A673 (cell line): ENCODE measurements at regions not wholly inside any gene's neighbourhood (a gene's known extent, or its start where the extent isn't known, plus 50 kb on each side); places are given as distances from the start of the nearest gene placed in this dataset.

Source experiments
- BruUV-seq: library from RNA; stranded (reverse); fragments of 400-500 nt; replicated peaks from 2 replicates; lab custom pipeline; 2021; lab: Mats Ljungman, UMichigan
- CTCF ChIA-PET: fragments of 300-600 bp; sonication (Branson Sonifier 250); formaldehyde crosslinking; loops from one replicate; lab custom pipeline; 2022; ENCODE audit warnings: antibody characterized with exemption; lab: Charles Lee
- POLR2A ChIA-PET: fragments of 300-600 bp; sonication (Branson Sonifier 250); formaldehyde crosslinking; loops from one replicate; lab custom pipeline; 2022; ENCODE audit warnings: antibody characterized with exemption; ENCODE audit not compliant: low non-redundant PET; lab: Charles Lee
- DNase-seq: peaks from one replicate; pipeline ENCODE4 v3.0.0-alpha.2; 2015; ENCODE audit warnings: low spot score
- H3K27ac ChIP-seq: fragments of 200-600 bp; sonication (generic); 2 replicates; pipeline ENCODE4 v1.5.1; 2016; ENCODE audit warnings: mixed run types, low read depth, mild to moderate bottlenecking, mixed read lengths, antibody characterized with exemption, low read length; ENCODE audit not compliant: poor library complexity, severe bottlenecking
- H3K27me3 ChIP-seq: fragments of 200-600 bp; sonication (generic); replicated peaks from 2 replicates; pipeline ENCODE4 v1.6.1; 2017; ENCODE audit warnings: mixed run types, low read depth, mild to moderate bottlenecking, mixed read lengths, antibody characterized with exemption, low read length; ENCODE audit not compliant: insufficient read depth, poor library complexity
- H3K36me3 ChIP-seq: fragments of 200-600 bp; sonication (generic); 2 replicates; pipeline ENCODE4 v1.6.1; 2016; ENCODE audit warnings: mixed run types, mild to moderate bottlenecking, mixed read lengths, antibody characterized with exemption, low read length; ENCODE audit not compliant: insufficient read depth, poor library complexity, severe bottlenecking
- H3K4me1 ChIP-seq: fragments of 200-600 bp; sonication (generic); 2 replicates; pipeline ENCODE4 v1.6.1; 2017; ENCODE audit warnings: mixed run types, mild to moderate bottlenecking, mixed read lengths, antibody characterized with exemption, low read length; ENCODE audit not compliant: insufficient read depth, poor library complexity, severe bottlenecking
- H3K4me3 ChIP-seq: fragments of 200-600 bp; sonication (generic); 2 replicates; pipeline ENCODE4 v1.5.1; 2016; ENCODE audit warnings: low read depth, mixed run types, mild to moderate bottlenecking, mixed read lengths, low read length; ENCODE audit not compliant: poor library complexity, severe bottlenecking
- H3K9me3 ChIP-seq: fragments of 200-600 bp; sonication (generic); 2 replicates; pipeline ENCODE4 v1.6.1; 2016; ENCODE audit warnings: mixed run types, low read depth, mild to moderate bottlenecking, mixed read lengths, antibody characterized with exemption, low read length; ENCODE audit not compliant: poor library complexity, severe bottlenecking
- CTCF ChIP-seq: fragments of 300-800, 200-600 bp; sonication (generic); conservative IDR thresholded peaks from 2 replicates; pipeline ENCODE4 v1.5.1; 2017; ENCODE audit warnings: low read depth, mild to moderate bottlenecking, antibody characterized with exemption, low read length, moderate library complexity, mixed read lengths
- EZH2 ChIP-seq: fragments of 200-600 bp; sonication (generic); IDR thresholded peaks from 2 replicates; pipeline ENCODE4 v1.6.1; 2017; ENCODE audit warnings: borderline replicate concordance, low read depth, mild to moderate bottlenecking, mixed read lengths, antibody characterized with exemption, low read length; ENCODE audit not compliant: poor library complexity, severe bottlenecking
- intact Hi-C: fragments of 100-400 bp; cut with micrococcal nuclease; formaldehyde crosslinking; loops from one replicate; pipeline ENCODE4 v1.10.0; 2022; ENCODE audit not compliant: unreplicated experiment

- BruUV-seq: no TSS peak
- CTCF ChIA-PET: no interaction called here
- POLR2A ChIA-PET: no interaction called here
These were observed 96.5 kb upstream of the CELF4 start for GRCh38 chr18:37662099-37662498.

GRCh38 chr18:37661478-37661877 lies 95.9 kb upstream of the CELF4 start:
- Histone ChIP-seq H3K36me3 (no peaks in the 10 kb centered on the region), H3K4me3 (no peak overlapping the region), H3K27me3 (no peaks in the 10 kb centered on the region), H3K9me3 (no peaks in the 10 kb centered on the region), H3K4me1 (no peaks in the 10 kb centered on the region), H3K27ac (no peak overlapping the region)
- DNase-seq: no peak
- TF ChIP-seq CTCF (no peak), EZH2 (no peak)
- POLR2A ChIA-PET: interaction anchor here (0.6 kb wide), 1 partner anchor 1420 kb away, joined by 3 read pairs; no protein-coding TSS in a partner anchor
- intact Hi-C loops: no loop called here
- CTCF ChIA-PET: no interaction called here
- no TSS peak for BruUV-seq

More at GRCh38 chr18:37662099-37662498, 96.5 kb upstream of the CELF4 start:
- intact Hi-C loops: no loop called here
- H3K36me3 ChIP-seq: no peaks in the 10 kb centered on the region
- H3K4me1 ChIP-seq: no peaks in the 10 kb centered on the region
- no peak for TF ChIP-seq CTCF
- no peak for TF ChIP-seq EZH2
- no peaks in the 10 kb centered on the region for H3K27me3 ChIP-seq
- H3K4me3 ChIP-seq: no peak overlapping the region
- no peak for DNase-seq
- no peak overlapping the region for H3K27ac ChIP-seq
- no peaks in the 10 kb centered on the region for H3K9me3 ChIP-seq

GRCh38 chr18:37661061-37661460 lies 95.5 kb upstream of the CELF4 start:
- Histone ChIP-seq H3K27ac (no peak overlapping the region), H3K9me3 (no peaks in the 10 kb centered on the region), H3K4me1 (no peaks in the 10 kb centered on the region), H3K4me3 (no peak overlapping the region), H3K27me3 (no peaks in the 10 kb centered on the region), H3K36me3 (no peaks in the 10 kb centered on the region)
- TF ChIP-seq CTCF (no peak), EZH2 (no peak)
- intact Hi-C loops: no loop called here
- CTCF ChIA-PET: no interaction called here
- no peak for DNase-seq
- POLR2A ChIA-PET: interaction anchor here (0.6 kb wide), 1 partner anchor 1420 kb away, joined by 3 read pairs; no protein-coding TSS in a partner anchor
- BruUV-seq: no TSS peak
